K562 (cell line): ENCODE measurements at regions not wholly inside any gene's neighbourhood (a gene's known extent, or its start where the extent isn't known, plus 50 kb on each side); places are given as distances from the start of the nearest gene placed in this dataset.

Source experiments
- BHLHE40 ChIP-seq: IDR thresholded peaks from 2 replicates; pipeline ENCODE4 v1.6.1; 2011; ENCODE audit warnings: low read length, improper control_type of control experiment
- CTCF ChIP-seq, 3 experiments: IDR thresholded peaks in 2 of 3; conservative IDR thresholded peaks in 1 of 3; 2 replicates each; pipeline ENCODE4 v1.5.1; 2011 to 2012; ENCODE audit warnings: low read length in 3 of 3, mild to moderate bottlenecking in 3 of 3, control low read depth in 2 of 3, improper control_type of control experiment in 1 of 3, inconsistent platforms in 1 of 3, low read depth in 1 of 3, mixed read lengths in 1 of 3, moderate library complexity in 1 of 3; ENCODE audit not compliant: insufficient read depth in 2 of 3
- EZH2 ChIP-seq: IDR thresholded peaks from 2 replicates; pipeline ENCODE4 v1.6.1; 2012; ENCODE audit warnings: low read depth, mild to moderate bottlenecking, inconsistent platforms, low read length, borderline replicate concordance
- FOXK2 ChIP-seq, 2 experiments: fragments of 450-650 bp; IDR thresholded peaks in 1 of 2; conservative IDR thresholded peaks in 1 of 2; 2 replicates each; pipeline ENCODE4 v1.6.1; 2016; ENCODE audit warnings: low read depth in 2 of 2, mild to moderate bottlenecking in 1 of 2
- GTF3C2 ChIP-seq: IDR thresholded peaks from 3 replicates; pipeline ENCODE4 v1.6.1; 2011; ENCODE audit warnings: borderline replicate concordance, mild to moderate bottlenecking, moderate library complexity; ENCODE audit not compliant: insufficient read length; ENCODE audit errors: extremely low read depth
- HBP1 ChIP-seq: fragments of 450-650 bp; formaldehyde crosslinking; IDR thresholded peaks from 2 replicates; pipeline ENCODE4 v1.4.0; 2022; ENCODE audit warnings: missing genetic modification characterization
- HDAC1 ChIP-seq, 2 experiments: fragments of 450-650 bp; IDR thresholded peaks; 2 replicates each; pipeline ENCODE4 v1.6.1; 2016 to 2017; ENCODE audit warnings: inconsistent platforms in 1 of 2, mild to moderate bottlenecking in 1 of 2, moderate library complexity in 1 of 2
- HNRNPUL1 ChIP-seq: fragments of 200-400 bp; formaldehyde crosslinking; IDR thresholded peaks from 2 replicates; pipeline ENCODE4 v1.6.1; 2017; ENCODE audit warnings: low read length
- NRF1 ChIP-seq, 2 experiments: fragments of 450-650 bp; IDR thresholded peaks in 1 of 2; conservative IDR thresholded peaks in 1 of 2; 2 replicates each; pipeline ENCODE4 v1.6.1; 2014; ENCODE audit warnings: mild to moderate bottlenecking in 2 of 2
- SP2 ChIP-seq: IDR thresholded peaks from 2 replicates; pipeline ENCODE4 v1.6.1; 2011; ENCODE audit warnings: mild to moderate bottlenecking, low read depth, low read length, moderate library complexity; ENCODE audit not compliant: poor library complexity, severe bottlenecking; ENCODE audit errors: extremely low read depth
- TFE3 ChIP-seq: fragments of 450-650 bp; formaldehyde crosslinking; IDR thresholded peaks from 2 replicates; pipeline ENCODE4 v1.4.0; 2020; ENCODE audit warnings: mild to moderate bottlenecking, mixed read lengths
- ZNF695 ChIP-seq: fragments of 450-650 bp; formaldehyde crosslinking; IDR thresholded peaks from 2 replicates; pipeline ENCODE4 v1.4.0; 2020; ENCODE audit warnings: mild to moderate bottlenecking, moderate library complexity

GRCh38 chr13:79830945-79831344 lies 350.0 kb downstream of the NDFIP2 start:
- TF ChIP-seq EZH2 (no peak), GTF3C2 (no peak), HNRNPUL1 (no peak), HBP1 (CRISPR knock-in tag) (no peak), NRF1 (conservative IDR thresholded peaks at IDR 0.05 in 1 of 2, IDR thresholded peaks at IDR 0.05 in 1 of 2) (no peak), HDAC1 (IDR thresholded peaks at IDR 0.05) (no peak), SP2 (no peak), FOXK2 (conservative IDR thresholded peaks at IDR 0.05 in 1 of 2, IDR thresholded peaks at IDR 0.05 in 1 of 2; ENCODE audit: low read depth in 2 of 2) (no peak), TFE3 (CRISPR knock-in tag) (no peak), CTCF (IDR thresholded peaks at IDR 0.05 in 2 of 3, conservative IDR thresholded peaks at IDR 0.05 in 1 of 3; ENCODE audit: insufficient read depth in 2 of 3, low read depth in 1 of 3, low read length in 3 of 3) (no peak), BHLHE40 (no peak), ZNF695 (CRISPR knock-in tag) (no peak)
